Subcutaneous abdominal adipose tissue (tissue), 5 donors: ENCODE measurements at regions not wholly inside any gene's neighbourhood (a gene's known extent, or its start where the extent isn't known, plus 50 kb on each side); places are given as distances from the start of the nearest gene placed in this dataset.

Experiments used
- H3K27ac ChIP-seq: one replicate; pipeline ENCODE4 v1.7.0; 2013; ENCODE audit warnings: low read depth, mild to moderate bottlenecking, inconsistent platforms, low read length, moderate library complexity
- H3K27me3 ChIP-seq, 5 donors: one replicate each; pipeline ENCODE4 v1.7.0; 2013; ENCODE audit warnings: low read length in 5 of 5, inconsistent platforms in 1 of 5; ENCODE audit not compliant: control insufficient read depth in 5 of 5, insufficient read depth in 4 of 5
- H3K36me3 ChIP-seq, 5 donors: one replicate each; pipeline ENCODE4 v1.7.0; 2013; ENCODE audit warnings: low read length in 5 of 5; ENCODE audit not compliant: control insufficient read depth in 5 of 5, insufficient read depth in 5 of 5
- H3K4me1 ChIP-seq, 5 donors: one replicate each; pipeline ENCODE4 v1.7.0; 2013; ENCODE audit warnings: low read length in 5 of 5, mild to moderate bottlenecking in 3 of 5, moderate library complexity in 1 of 5; ENCODE audit not compliant: control insufficient read depth in 5 of 5, insufficient read depth in 5 of 5
- H3K4me3 ChIP-seq, 5 donors: one replicate each; pipeline ENCODE4 v1.7.0; 2013; ENCODE audit warnings: low read length in 5 of 5, low read depth in 1 of 5
- H3K9ac ChIP-seq, 5 donors: one replicate each; pipeline ENCODE4 v1.7.0; 2013; ENCODE audit warnings: low read length in 5 of 5, mild to moderate bottlenecking in 4 of 5, moderate library complexity in 3 of 5
- H3K9me3 ChIP-seq, 5 donors: one replicate each; pipeline ENCODE4 v1.7.0; 2013; ENCODE audit warnings: low read length in 5 of 5; ENCODE audit not compliant: control insufficient read depth in 5 of 5
- donor health status: healthy.
- donor health status: healthy.
- donor health status: healthy.
- donor health status: healthy.
- donor health status: healthy.

DNA sequence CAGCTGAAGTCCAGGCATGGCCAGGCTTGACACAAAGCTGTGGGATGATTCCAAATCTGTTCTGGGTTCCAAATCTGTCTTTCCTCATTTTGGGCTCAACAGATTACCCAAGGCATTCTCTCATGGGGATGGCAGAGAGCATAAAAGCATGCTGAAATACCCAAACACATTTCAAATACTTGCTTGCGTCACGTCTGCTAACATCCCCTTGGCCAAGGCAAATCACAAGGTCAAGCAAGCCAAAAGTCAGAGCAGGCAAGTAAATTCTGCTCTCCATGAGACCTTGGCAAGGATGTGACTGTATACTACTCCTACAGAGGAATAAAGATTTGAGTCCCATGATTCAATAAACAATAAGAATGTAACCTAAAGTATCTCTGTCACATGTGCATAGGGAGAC is 306.7 kb downstream of the EPB41L4A start:
- Histone ChIP-seq H3K4me3 (no peak overlapping the region), H3K9ac (no peak overlapping the region), H3K27ac (no peak overlapping the region), H3K27me3 (no peaks in the 10 kb centered on the region), H3K36me3 (no peaks in the 10 kb centered on the region), H3K9me3 (no peaks in the 10 kb centered on the region), H3K4me1 (peaks cover 0 to 13% (median 5%) of the 10 kb centered on the region in 5 donors)

DNA sequence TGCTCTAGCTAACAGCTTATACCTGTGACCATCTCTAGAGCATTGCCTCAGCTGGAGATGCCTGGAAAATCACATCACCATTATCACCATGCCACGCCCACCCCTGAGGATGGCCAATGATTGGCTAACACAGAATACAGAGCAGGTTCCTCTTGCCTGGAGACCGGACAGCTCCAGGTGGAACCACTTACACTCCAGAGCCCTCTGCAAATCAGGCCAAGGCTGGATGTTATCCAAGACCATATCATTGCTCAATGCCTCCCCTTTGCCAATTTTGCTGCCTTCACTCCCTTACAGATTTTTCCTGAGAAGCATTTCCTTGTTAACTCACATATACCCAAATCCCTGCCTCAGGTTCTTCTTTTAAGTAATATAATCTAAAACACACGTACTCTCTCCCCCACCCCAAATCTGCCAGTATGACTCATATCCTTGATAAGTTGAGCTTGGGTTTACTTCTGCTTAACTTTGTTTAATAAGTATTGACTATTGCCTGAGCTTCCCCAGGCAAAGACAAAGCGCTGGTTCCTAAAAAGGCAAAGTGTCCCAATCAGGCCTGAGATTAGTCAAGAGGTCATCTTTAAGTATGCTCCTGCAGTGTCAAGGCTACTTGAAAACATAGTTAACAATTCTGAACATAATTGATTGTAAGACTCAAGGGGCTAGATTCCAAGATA is 309.6 kb downstream of the EPB41L4A start:
- H3K4me3 ChIP-seq, result no peak overlapping the region
- H3K36me3 ChIP-seq, result no peaks in the 10 kb centered on the region
- no peak overlapping the region for H3K9ac ChIP-seq
- H3K9me3 ChIP-seq, result no peaks in the 10 kb centered on the region
- no peaks in the 10 kb centered on the region for H3K27me3 ChIP-seq
- H3K27ac ChIP-seq, result no peak overlapping the region
- H3K4me1 ChIP-seq, result peaks cover 0 to 13% (median 5%) of the 10 kb centered on the region in 5 donors

DNA sequence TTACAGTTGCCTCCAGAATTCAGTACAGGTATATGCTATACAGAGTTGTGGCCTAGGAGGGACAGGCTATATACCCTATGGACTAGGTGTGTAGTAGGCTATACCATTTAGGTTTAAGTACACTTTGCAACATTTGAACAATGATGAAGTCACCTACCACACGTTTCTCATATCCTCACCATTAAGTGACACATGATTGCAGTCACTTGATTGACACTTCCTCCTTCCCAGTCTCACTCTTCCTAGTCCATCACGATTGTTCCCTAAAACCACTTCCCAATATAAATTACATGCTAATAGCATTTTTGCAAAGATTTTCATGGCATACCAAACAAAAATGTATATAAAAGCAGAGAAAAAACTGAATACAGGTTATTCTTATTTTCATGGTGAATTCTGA is 312.2 kb downstream of the EPB41L4A start:
- H3K4me1 ChIP-seq, result peaks cover 0 to 9% (median 5%) of the 10 kb centered on the region in 5 donors
- H3K27me3 ChIP-seq, result no peaks in the 10 kb centered on the region
- H3K9me3 ChIP-seq, result no peaks in the 10 kb centered on the region

DNA sequence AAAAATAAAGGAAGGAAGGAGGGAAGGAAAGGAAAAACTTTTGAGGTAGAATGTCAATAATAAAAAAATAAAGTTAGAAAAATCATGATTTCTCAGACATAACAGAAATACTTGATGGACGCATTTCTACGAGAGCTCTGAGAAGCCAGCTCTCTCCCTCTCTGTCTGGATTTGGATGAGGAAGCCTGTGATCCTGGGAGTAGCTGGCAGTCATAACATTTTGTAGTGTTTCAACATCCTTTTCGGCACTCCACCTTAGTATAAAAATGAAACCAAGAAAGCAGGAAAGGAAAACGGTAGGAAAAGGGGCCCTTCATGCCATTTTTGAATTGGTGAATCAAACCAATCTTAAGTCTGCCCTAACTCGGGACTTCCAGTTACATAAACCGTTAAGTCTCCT is 321.3 kb downstream of the EPB41L4A start:
- H3K4me1 ChIP-seq, result peaks cover 0 to 6% (median 0%) of the 10 kb centered on the region in 5 donors
- H3K27me3 ChIP-seq, result no peaks in the 10 kb centered on the region
- no peaks in the 10 kb centered on the region for H3K36me3 ChIP-seq
- H3K9ac ChIP-seq, result no peak overlapping the region
- H3K9me3 ChIP-seq, result peaks cover 0 to 2% (median 0%) of the 10 kb centered on the region in 5 donors
- H3K27ac ChIP-seq, result no peak overlapping the region
- H3K4me3 ChIP-seq, result no peak overlapping the region

More for the DNA sequence above, 312.2 kb downstream of the EPB41L4A start:
- H3K36me3 ChIP-seq, result no peaks in the 10 kb centered on the region
- no peak overlapping the region for H3K4me3 ChIP-seq
- no peak overlapping the region for H3K27ac ChIP-seq
- H3K9ac ChIP-seq, result no peak overlapping the region

DNA sequence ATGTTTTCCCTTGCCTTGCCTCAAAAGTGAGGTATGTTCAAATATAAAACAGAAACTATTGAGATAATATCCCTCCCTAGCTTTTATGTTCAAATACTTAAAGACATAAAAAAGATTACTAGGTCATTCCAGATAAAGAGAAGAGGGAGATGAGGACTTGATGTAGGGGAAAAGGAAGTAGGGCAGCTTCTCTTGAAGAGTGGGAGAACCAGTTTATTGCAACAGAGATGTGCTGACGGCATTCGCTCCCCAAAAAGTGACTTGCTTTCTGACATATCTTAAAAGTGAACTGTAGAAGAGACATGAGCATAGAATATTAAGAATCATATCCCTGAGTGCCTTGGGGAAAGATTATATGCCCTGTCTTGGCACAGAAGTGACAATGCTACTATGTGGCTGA is 330.2 kb upstream of the NREP start:
- no peaks in the 10 kb centered on the region for H3K36me3 ChIP-seq
- no peaks in the 10 kb centered on the region for H3K4me1 ChIP-seq
- H3K9ac ChIP-seq, result no peak overlapping the region
- no peak overlapping the region for H3K27ac ChIP-seq
- H3K9me3 ChIP-seq, result peaks cover 0 to 3% (median 0%) of the 10 kb centered on the region in 5 donors
- H3K27me3 ChIP-seq, result no peaks in the 10 kb centered on the region
- H3K4me3 ChIP-seq, result no peak overlapping the region

DNA sequence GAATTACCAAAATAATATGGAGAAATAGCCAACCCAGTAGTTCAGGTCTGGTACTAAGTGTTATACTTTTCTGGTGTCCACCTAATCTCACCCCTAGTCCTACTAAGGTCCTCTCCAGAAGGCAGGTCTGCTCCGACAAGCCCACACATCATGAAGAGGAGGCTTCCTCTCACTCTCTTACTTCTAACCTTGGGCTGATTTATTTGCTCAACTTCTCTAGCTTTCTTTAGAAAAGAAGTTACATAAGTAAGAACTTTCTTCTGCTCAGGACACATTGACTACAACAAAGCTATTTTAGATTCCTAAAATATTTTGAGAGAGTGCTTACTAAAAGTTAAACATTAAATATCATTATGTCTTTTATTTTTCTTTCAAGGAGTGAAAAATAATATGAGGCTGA is 329.7 kb upstream of the NREP start:
- Histone ChIP-seq H3K27ac (no peak overlapping the region), H3K9me3 (peaks cover 0 to 3% (median 0%) of the 10 kb centered on the region in 5 donors), H3K27me3 (no peaks in the 10 kb centered on the region), H3K9ac (no peak overlapping the region), H3K4me1 (no peaks in the 10 kb centered on the region), H3K36me3 (no peaks in the 10 kb centered on the region), H3K4me3 (no peak overlapping the region)

DNA sequence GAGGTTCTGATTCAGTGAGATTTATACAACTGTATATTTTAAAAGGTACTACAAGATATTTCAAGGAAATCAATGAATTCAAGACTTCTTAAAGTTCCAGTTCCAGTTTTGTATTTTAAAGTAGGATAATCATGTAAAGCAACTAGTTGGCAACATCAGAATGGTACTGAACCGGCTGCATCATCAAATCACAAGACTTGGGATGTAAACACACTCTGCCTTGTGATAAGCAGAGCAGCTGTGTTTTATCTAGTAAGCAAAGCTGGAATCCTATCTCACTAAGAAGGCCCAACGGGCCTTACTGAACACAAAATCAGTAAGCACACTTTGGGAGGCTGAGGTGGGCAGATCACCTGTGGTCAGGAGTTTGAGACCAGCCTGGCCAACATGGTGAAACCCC is 327.2 kb upstream of the NREP start:
- H3K36me3 ChIP-seq, result no peaks in the 10 kb centered on the region
- H3K9me3 ChIP-seq, result no peaks in the 10 kb centered on the region
- H3K27me3 ChIP-seq, result no peaks in the 10 kb centered on the region
- H3K4me1 ChIP-seq, result no peaks in the 10 kb centered on the region
- no peak overlapping the region for H3K27ac ChIP-seq
- H3K9ac ChIP-seq, result no peak overlapping the region
- no peak overlapping the region for H3K4me3 ChIP-seq

DNA sequence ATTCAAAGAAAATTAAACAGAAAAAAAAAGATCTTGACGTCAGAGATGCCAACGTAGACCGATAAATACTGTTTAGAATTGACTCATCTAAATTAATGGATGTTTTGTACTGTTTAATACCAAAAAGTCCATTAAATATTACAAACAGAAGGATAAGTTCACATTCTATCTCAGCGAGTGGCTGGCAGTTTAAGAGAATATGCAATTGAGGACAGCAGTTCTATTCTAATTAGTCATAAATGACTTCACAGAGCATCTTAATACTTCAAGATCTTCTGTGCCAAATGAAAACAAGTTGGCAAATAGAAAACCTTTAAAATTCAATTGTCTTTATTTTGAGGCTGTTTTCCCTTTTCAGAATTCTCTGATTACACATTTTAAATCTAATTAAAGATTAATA is 326.6 kb upstream of the NREP start:
- Histone ChIP-seq H3K4me3 (no peak overlapping the region), H3K36me3 (no peaks in the 10 kb centered on the region), H3K4me1 (no peaks in the 10 kb centered on the region), H3K27ac (no peak overlapping the region), H3K27me3 (no peaks in the 10 kb centered on the region), H3K9me3 (no peaks in the 10 kb centered on the region), H3K9ac (no peak overlapping the region)

DNA sequence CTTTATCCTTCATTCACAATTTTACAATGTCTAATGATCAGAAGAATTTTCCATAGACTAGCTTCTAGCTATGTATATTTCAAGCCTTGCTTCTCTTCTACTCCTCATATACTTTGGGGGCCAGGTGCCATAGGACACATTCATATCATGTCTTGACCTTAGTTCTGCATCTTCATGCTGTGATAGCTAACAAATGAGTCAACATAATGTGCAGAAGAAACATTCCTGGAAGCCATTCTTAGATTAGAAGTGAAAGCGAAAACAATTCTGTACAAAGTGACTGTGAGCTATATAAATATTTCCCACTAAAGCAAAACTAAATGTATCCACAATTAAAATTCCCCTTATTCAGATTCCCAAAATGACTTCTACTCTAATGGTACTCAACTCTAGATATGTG is 320.2 kb upstream of the NREP start:
- Histone ChIP-seq H3K27me3 (no peaks in the 10 kb centered on the region), H3K27ac (no peak overlapping the region), H3K4me1 (no peaks in the 10 kb centered on the region), H3K9ac (no peak overlapping the region), H3K9me3 (no peaks in the 10 kb centered on the region), H3K4me3 (no peak overlapping the region), H3K36me3 (no peaks in the 10 kb centered on the region)

DNA sequence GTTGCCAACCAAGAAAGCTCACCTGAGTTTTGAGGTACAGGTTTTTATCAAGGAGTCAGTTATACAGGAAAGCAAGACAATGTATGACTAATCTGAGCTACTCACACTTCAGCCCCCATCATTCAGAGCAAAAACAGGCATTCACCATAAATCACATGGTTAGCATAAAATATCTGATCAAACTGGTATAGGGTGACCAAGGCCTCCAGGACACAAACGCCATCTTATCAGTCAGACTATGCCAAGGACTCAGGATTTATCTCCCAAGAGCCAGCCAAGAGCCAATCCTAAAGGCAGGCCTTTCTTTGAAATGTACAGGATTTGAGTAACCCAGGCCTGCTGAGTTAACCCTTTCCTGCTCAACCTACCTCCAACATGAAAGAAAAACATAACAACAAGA is 313.0 kb upstream of the NREP start:
- H3K4me3 ChIP-seq, result no peak overlapping the region
- no peaks in the 10 kb centered on the region for H3K4me1 ChIP-seq
- H3K9ac ChIP-seq, result no peak overlapping the region
- H3K9me3 ChIP-seq, result no peaks in the 10 kb centered on the region
- H3K27me3 ChIP-seq, result no peaks in the 10 kb centered on the region
- no peaks in the 10 kb centered on the region for H3K36me3 ChIP-seq
- H3K27ac ChIP-seq, result no peak overlapping the region
